ENCODE measurements at regions not wholly inside any gene's neighbourhood (a gene's known extent, or its start where the extent isn't known, plus 50 kb on each side); places are given as distances from the start of the nearest gene placed in this dataset.

- TF ChIP-seq RFX5 (IDR thresholded peaks at IDR 0.05; ENCODE audit: low read depth, low read length) (no peak), RCOR1 (IDR thresholded peaks at IDR 0.05; ENCODE audit: insufficient replicate concordance, low read length) (no peak), POLR2A (IDR thresholded peaks at IDR 0.05; ENCODE audit: low read depth, low read length) (no peak), RAD21 (IDR thresholded peaks at IDR 0.05; ENCODE audit: low read length) (no peak), MXI1 (IDR thresholded peaks at IDR 0.05; ENCODE audit: borderline replicate concordance, low read depth, low read length) (no peak), SMC3 (IDR thresholded peaks at IDR 0.05; ENCODE audit: low read depth, low read length) (no peak), FOS (IDR thresholded peaks at IDR 0.05; ENCODE audit: low read depth, low read length) (no peak), NFE2L2 (IDR thresholded peaks at IDR 0.05; ENCODE audit: low read depth, low read length) (no peak), CEBPB (IDR thresholded peaks at IDR 0.05; ENCODE audit: low read depth, low read length) (no peak)
- TF ChIP-seq, protein P1, sequence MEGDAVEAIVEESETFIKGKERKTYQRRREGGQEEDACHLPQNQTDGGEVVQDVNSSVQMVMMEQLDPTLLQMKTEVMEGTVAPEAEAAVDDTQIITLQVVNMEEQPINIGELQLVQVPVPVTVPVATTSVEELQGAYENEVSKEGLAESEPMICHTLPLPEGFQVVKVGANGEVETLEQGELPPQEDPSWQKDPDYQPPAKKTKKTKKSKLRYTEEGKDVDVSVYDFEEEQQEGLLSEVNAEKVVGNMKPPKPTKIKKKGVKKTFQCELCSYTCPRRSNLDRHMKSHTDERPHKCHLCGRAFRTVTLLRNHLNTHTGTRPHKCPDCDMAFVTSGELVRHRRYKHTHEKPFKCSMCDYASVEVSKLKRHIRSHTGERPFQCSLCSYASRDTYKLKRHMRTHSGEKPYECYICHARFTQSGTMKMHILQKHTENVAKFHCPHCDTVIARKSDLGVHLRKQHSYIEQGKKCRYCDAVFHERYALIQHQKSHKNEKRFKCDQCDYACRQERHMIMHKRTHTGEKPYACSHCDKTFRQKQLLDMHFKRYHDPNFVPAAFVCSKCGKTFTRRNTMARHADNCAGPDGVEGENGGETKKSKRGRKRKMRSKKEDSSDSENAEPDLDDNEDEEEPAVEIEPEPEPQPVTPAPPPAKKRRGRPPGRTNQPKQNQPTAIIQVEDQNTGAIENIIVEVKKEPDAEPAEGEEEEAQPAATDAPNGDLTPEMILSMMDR (conservative IDR thresholded peaks at IDR 0.05; ENCODE audit: low read depth, low read length) = no peak
- TF ChIP-seq, protein P2, sequence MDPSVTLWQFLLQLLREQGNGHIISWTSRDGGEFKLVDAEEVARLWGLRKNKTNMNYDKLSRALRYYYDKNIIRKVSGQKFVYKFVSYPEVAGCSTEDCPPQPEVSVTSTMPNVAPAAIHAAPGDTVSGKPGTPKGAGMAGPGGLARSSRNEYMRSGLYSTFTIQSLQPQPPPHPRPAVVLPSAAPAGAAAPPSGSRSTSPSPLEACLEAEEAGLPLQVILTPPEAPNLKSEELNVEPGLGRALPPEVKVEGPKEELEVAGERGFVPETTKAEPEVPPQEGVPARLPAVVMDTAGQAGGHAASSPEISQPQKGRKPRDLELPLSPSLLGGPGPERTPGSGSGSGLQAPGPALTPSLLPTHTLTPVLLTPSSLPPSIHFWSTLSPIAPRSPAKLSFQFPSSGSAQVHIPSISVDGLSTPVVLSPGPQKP (IDR thresholded peaks at IDR 0.05; ENCODE audit: borderline replicate concordance, low read depth, low read length) = no peak
Observed at GRCh38 chr5:174818430-174818829, 94.0 kb downstream of the MSX2 start.
